Hepatocyte (in vitro differentiated cells): ENCODE measurements at regions not wholly inside any gene's neighbourhood (a gene's known extent, or its start where the extent isn't known, plus 50 kb on each side); places are given as distances from the start of the nearest gene placed in this dataset.

ENCODE experiments used
- DNase-seq: peaks from one replicate; pipeline ENCODE4 v3.0.0-alpha.2; 2016; ENCODE audit warnings: low spot score
- H2AFZ ChIP-seq: fragments of 200-600 bp; sonication (generic); 2 replicates; pipeline ENCODE4 v1.6.0; 2016; ENCODE audit warnings: antibody characterized with exemption, mild to moderate bottlenecking
- H3K27ac ChIP-seq: fragments of 200-600 bp; sonication (generic); 2 replicates; pipeline ENCODE4 v1.5.1; 2016; ENCODE audit warnings: mild to moderate bottlenecking
- H3K27me3 ChIP-seq: fragments of 200-600 bp; sonication (generic); 2 replicates; pipeline ENCODE4 v1.6.1; 2016
- H3K36me3 ChIP-seq: fragments of 200-600 bp; sonication (generic); replicated peaks from 2 replicates; pipeline ENCODE4 v1.5.1; 2016; ENCODE audit warnings: low read depth; ENCODE audit not compliant: insufficient read depth
- H3K4me1 ChIP-seq: fragments of 200-600 bp; sonication (generic); 2 replicates; pipeline ENCODE4 v1.5.1; 2016; ENCODE audit warnings: mild to moderate bottlenecking, moderate library complexity; ENCODE audit not compliant: insufficient read depth
- H3K4me2 ChIP-seq: fragments of 200-600 bp; sonication (generic); 2 replicates; pipeline ENCODE4 v1.6.0; 2016
- H3K4me3 ChIP-seq: fragments of 200-600 bp; sonication (generic); 2 replicates; pipeline ENCODE4 v1.5.1; 2016; ENCODE audit warnings: mild to moderate bottlenecking
- H3K79me2 ChIP-seq: fragments of 200-600 bp; sonication (generic); 2 replicates; pipeline ENCODE4 v1.6.0; 2017; ENCODE audit warnings: mild to moderate bottlenecking
- H3K9me2 ChIP-seq: fragments of 200-600 bp; sonication (generic); replicated peaks from 2 replicates; pipeline ENCODE4 v1.6.0; 2017; ENCODE audit warnings: mild to moderate bottlenecking; ENCODE audit not compliant: insufficient read depth
- H3K9me3 ChIP-seq: fragments of 200-600 bp; sonication (generic); 2 replicates; pipeline ENCODE4 v1.5.1; 2016; ENCODE audit warnings: low read depth, mild to moderate bottlenecking
- H4K20me1 ChIP-seq: fragments of 200-600 bp; sonication (generic); 2 replicates; pipeline ENCODE4 v1.6.0; 2016; ENCODE audit warnings: mild to moderate bottlenecking; ENCODE audit not compliant: insufficient read depth, poor library complexity, severe bottlenecking
- EZH2 ChIP-seq: fragments of 200-600 bp; sonication (generic); IDR thresholded peaks from 2 replicates; pipeline ENCODE4 v1.6.1; 2016; ENCODE audit warnings: antibody characterized with exemption, mild to moderate bottlenecking, borderline replicate concordance
- EZH2phosphoT487 ChIP-seq: fragments of 200-600 bp; sonication (generic); IDR thresholded peaks from one replicate; pipeline ENCODE4 v1.6.1; 2018; ENCODE audit warnings: antibody characterized with exemption, mild to moderate bottlenecking, low read depth, moderate library complexity; ENCODE audit not compliant: unreplicated experiment, severe bottlenecking
- WGBS: methylation state at CpG from one replicate; pipeline ENCODE4 v1.1.6; 2016; ENCODE audit warnings: low lambda C conversion rate; ENCODE audit errors: missing lambda C conversion rate; 5-methylcytosine and 5-hydroxymethylcytosine counted together
- TF ChIP-seq, protein P1 (sequence below): fragments of 200-600 bp; sonication (generic); IDR thresholded peaks from 2 replicates; pipeline ENCODE4 v1.5.1; 2016; ENCODE audit warnings: antibody characterized with exemption, mild to moderate bottlenecking; ENCODE audit not compliant: poor library complexity

- peaks cover 2% of the 10 kb centered on the region for H3K79me2 ChIP-seq
- no peak overlapping the region for H3K4me2 ChIP-seq
- no peak for TF ChIP-seq EZH2phosphoT487
- no peak for TF ChIP-seq EZH2
- TF ChIP-seq, protein P1, sequence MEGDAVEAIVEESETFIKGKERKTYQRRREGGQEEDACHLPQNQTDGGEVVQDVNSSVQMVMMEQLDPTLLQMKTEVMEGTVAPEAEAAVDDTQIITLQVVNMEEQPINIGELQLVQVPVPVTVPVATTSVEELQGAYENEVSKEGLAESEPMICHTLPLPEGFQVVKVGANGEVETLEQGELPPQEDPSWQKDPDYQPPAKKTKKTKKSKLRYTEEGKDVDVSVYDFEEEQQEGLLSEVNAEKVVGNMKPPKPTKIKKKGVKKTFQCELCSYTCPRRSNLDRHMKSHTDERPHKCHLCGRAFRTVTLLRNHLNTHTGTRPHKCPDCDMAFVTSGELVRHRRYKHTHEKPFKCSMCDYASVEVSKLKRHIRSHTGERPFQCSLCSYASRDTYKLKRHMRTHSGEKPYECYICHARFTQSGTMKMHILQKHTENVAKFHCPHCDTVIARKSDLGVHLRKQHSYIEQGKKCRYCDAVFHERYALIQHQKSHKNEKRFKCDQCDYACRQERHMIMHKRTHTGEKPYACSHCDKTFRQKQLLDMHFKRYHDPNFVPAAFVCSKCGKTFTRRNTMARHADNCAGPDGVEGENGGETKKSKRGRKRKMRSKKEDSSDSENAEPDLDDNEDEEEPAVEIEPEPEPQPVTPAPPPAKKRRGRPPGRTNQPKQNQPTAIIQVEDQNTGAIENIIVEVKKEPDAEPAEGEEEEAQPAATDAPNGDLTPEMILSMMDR = no peak
- peak overlapping the region; percentile 5 for H3K27ac ChIP-seq
- DNase-seq = no peak
- H4K20me1 ChIP-seq = no peaks in the 10 kb centered on the region
- H2AFZ ChIP-seq = no peak overlapping the region
- H3K27me3 ChIP-seq = no peaks in the 10 kb centered on the region
- H3K4me3 ChIP-seq = no peak overlapping the region
- H3K9me3 ChIP-seq = no peaks in the 10 kb centered on the region
- 92% methylated on average over 2 of the region's 2 CpGs for WGBS
- no peaks in the 10 kb centered on the region for H3K36me3 ChIP-seq
- H3K4me1 ChIP-seq = peaks cover 5% of the 10 kb centered on the region
- H3K9me2 ChIP-seq = no peaks in the 10 kb centered on the region
Measured at GRCh38 chr11:122346006-122346405, 230.0 kb upstream of the BLID start.

GRCh38 chr11:122345586-122345985, 229.6 kb upstream of the BLID start:
- H3K27me3 ChIP-seq = no peaks in the 10 kb centered on the region
- peak overlapping the region; percentile 5 for H3K27ac ChIP-seq
- peaks cover 2% of the 10 kb centered on the region for H3K79me2 ChIP-seq
- 87% methylated on average over 7 of the region's 7 CpGs for WGBS
- H3K4me3 ChIP-seq = no peak overlapping the region
- no peak overlapping the region for H3K4me2 ChIP-seq
- no peaks in the 10 kb centered on the region for H3K9me3 ChIP-seq
- TF ChIP-seq, protein P1 = no peak
- no peak for DNase-seq
- no peaks in the 10 kb centered on the region for H4K20me1 ChIP-seq
- H3K36me3 ChIP-seq = no peaks in the 10 kb centered on the region
- H3K9me2 ChIP-seq = no peaks in the 10 kb centered on the region
- peaks cover 5% of the 10 kb centered on the region for H3K4me1 ChIP-seq
- no peak overlapping the region for H2AFZ ChIP-seq

DNA sequence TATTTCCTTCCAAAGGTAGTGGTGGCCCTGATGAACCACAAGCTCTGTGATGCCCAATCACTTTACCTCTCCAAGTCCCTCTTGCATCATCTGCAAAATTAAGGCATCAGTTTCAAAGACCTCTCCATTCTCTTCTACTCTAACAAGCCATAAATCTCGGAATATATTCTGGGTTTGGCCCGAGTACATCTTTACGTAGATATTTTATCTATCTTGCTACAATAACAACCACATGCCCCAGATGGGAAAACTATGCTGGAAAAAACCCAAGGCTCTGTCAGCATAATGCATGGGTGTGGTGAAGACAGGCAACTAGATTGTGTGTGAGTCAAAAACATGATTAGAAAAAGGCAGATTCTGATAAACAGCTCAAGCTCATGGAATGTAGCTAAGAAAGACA, 228.2 kb upstream of the BLID start:
- H3K4me2 ChIP-seq = no peak overlapping the region
- TF ChIP-seq EZH2 (no peak), EZH2phosphoT487 (no peak)
- TF ChIP-seq, protein P1 = no peak
- H3K4me1 ChIP-seq = peaks cover 5% of the 10 kb centered on the region
- H4K20me1 ChIP-seq = no peaks in the 10 kb centered on the region
- no peak for DNase-seq
- H3K9me3 ChIP-seq = no peaks in the 10 kb centered on the region
- H3K36me3 ChIP-seq = no peaks in the 10 kb centered on the region
- peak overlapping the region; percentile 43 for H3K27ac ChIP-seq
- H2AFZ ChIP-seq = no peak overlapping the region
- no peaks in the 10 kb centered on the region for H3K79me2 ChIP-seq
- H3K4me3 ChIP-seq = no peak overlapping the region
- H3K9me2 ChIP-seq = no peaks in the 10 kb centered on the region
- H3K27me3 ChIP-seq = no peaks in the 10 kb centered on the region
- WGBS = 50% methylated on average over 3 of the region's 3 CpGs

GRCh38 chr11:122343210-122343609, 227.2 kb upstream of the BLID start:
- 76% methylated on average over 3 of the region's 3 CpGs for WGBS
- TF ChIP-seq EZH2phosphoT487 = no peak
- TF ChIP-seq EZH2 = no peak
- TF ChIP-seq, protein P1 = no peak
- Histone ChIP-seq H3K4me1 (peaks cover 5% of the 10 kb centered on the region), H3K27ac (peak overlapping the region; percentile 21), H3K79me2 (no peaks in the 10 kb centered on the region), H2AFZ (no peak overlapping the region), H3K4me3 (no peak overlapping the region), H3K36me3 (no peaks in the 10 kb centered on the region), H3K9me2 (no peaks in the 10 kb centered on the region), H3K9me3 (no peaks in the 10 kb centered on the region), H3K4me2 (no peak overlapping the region), H3K27me3 (no peaks in the 10 kb centered on the region), H4K20me1 (no peaks in the 10 kb centered on the region)
- DNase-seq = no peak
